ENCODE measurements at regions not wholly inside any gene's neighbourhood (a gene's known extent, or its start where the extent isn't known, plus 50 kb on each side); places are given as distances from the start of the nearest gene placed in this dataset.

GRCh38 chr11:44450295-44450932, 115.0 kb upstream of the CD82 start:
- TF ChIP-seq CTCF (conservative IDR thresholded peaks at IDR 0.05) (no peak), EZH2 (IDR thresholded peaks at IDR 0.05; ENCODE audit: low read depth) (no peak)
